Neutrophil (primary cell): ENCODE measurements at regions not wholly inside any gene's neighbourhood (a gene's known extent, or its start where the extent isn't known, plus 50 kb on each side); places are given as distances from the start of the nearest gene placed in this dataset.

ENCODE experiments used
- H3K27ac ChIP-seq: fragments of 200-600 bp; sonication (generic); 2 replicates; pipeline ENCODE4 v1.5.1; 2016; ENCODE audit warnings: mild to moderate bottlenecking, moderate library complexity
- H3K27me3 ChIP-seq: fragments of 200-600 bp; sonication (generic); 2 replicates; pipeline ENCODE4 v1.6.0; 2016; ENCODE audit warnings: mild to moderate bottlenecking
- H3K36me3 ChIP-seq: fragments of 200-600 bp; sonication (generic); 2 replicates; pipeline ENCODE4 v1.5.1; 2017
- H3K4me1 ChIP-seq, 2 experiments: fragments of 200-600 bp in 1 of 2; sonication (generic) in 1 of 2; 1 replicate in 1 of 2; 2 replicates in 1 of 2; pipeline versions ENCODE4 v1.5.1 to v1.6.1; 2013 to 2016; ENCODE audit warnings: low read depth in 1 of 2, low read length in 1 of 2, mild to moderate bottlenecking in 1 of 2, moderate library complexity in 1 of 2; ENCODE audit not compliant: control insufficient read depth in 1 of 2, insufficient read depth in 1 of 2
- H3K4me3 ChIP-seq, 2 experiments: fragments of 200-600 bp in 1 of 2; sonication (generic) in 1 of 2; 1 replicate in 1 of 2; 2 replicates in 1 of 2; pipeline ENCODE4 v1.5.1; 2013 to 2016; ENCODE audit warnings: low read depth in 1 of 2, low read length in 1 of 2, mild to moderate bottlenecking in 1 of 2, moderate library complexity in 1 of 2
- H3K9me3 ChIP-seq: fragments of 200-600 bp; sonication (generic); 2 replicates; pipeline ENCODE4 v1.5.1; 2016
- TF ChIP-seq, protein P1 (sequence below): fragments of 200-600 bp; sonication (generic); IDR thresholded peaks from 2 replicates; pipeline ENCODE4 v1.5.1; 2016; ENCODE audit warnings: antibody characterized with exemption

DNA sequence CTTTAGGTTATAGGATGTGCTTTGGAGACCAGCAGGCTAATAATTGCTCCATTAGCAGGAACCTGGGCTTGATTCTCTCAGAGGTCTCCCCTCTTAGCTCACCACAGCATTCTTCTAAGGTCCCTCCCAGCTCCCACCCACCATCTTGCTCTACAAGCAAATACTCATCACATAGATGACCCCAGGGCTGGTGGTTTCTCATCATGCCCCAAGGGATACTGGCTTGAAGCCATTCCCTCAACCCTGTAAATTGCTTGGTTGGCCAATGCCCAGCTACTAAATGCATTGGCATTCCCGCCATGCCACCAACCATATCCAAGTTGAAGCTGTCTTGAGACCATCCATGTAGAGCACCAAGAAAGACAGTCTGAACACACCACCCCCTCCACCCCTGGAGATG is 130.2 kb upstream of the NCAM1 start:
- Histone ChIP-seq H3K4me3 (no peak overlapping the region), H3K27me3 (no peaks in the 10 kb centered on the region), H3K4me1 (no peaks in the 10 kb centered on the region), H3K36me3 (no peaks in the 10 kb centered on the region), H3K9me3 (no peaks in the 10 kb centered on the region), H3K27ac (no peak overlapping the region)
- TF ChIP-seq, protein P1, sequence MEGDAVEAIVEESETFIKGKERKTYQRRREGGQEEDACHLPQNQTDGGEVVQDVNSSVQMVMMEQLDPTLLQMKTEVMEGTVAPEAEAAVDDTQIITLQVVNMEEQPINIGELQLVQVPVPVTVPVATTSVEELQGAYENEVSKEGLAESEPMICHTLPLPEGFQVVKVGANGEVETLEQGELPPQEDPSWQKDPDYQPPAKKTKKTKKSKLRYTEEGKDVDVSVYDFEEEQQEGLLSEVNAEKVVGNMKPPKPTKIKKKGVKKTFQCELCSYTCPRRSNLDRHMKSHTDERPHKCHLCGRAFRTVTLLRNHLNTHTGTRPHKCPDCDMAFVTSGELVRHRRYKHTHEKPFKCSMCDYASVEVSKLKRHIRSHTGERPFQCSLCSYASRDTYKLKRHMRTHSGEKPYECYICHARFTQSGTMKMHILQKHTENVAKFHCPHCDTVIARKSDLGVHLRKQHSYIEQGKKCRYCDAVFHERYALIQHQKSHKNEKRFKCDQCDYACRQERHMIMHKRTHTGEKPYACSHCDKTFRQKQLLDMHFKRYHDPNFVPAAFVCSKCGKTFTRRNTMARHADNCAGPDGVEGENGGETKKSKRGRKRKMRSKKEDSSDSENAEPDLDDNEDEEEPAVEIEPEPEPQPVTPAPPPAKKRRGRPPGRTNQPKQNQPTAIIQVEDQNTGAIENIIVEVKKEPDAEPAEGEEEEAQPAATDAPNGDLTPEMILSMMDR: no peak

DNA sequence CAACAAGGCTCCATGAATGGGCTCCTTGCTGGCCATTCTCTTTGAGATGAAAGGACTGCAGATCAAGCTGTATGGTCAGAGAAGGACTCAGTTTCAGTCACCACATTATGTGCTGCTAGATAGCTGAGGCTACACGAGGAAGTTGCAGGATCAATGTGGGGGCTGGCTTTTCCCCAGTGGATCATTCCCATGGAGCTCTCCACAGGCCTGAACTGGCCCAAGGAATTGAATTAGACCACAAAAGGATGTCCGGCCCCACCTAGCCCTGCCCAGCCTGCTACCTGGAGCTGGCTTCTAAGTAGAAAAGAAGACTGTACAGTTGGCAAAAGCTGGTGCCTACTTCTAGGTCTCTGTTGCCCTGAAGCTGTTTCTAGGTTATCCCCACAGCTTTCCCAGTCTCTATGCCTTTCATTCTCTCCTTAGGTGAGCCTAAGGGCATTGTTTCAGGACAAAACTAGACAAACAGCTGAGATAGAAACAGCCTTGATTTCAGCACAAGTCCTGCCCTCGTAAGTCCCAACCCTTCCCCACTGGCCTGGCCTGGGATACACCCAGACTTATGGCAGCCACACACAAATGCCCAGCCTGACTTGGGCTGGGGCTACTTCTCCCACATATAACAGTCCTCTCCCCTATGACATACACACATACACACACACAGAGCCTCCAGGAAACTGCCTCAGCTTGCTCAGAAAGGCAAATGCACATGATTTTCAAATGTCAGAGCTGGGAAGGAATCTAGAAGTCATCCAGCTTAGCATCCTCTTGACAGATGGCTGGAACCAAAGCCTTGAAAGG is 129.1 kb upstream of the NCAM1 start:
- Histone ChIP-seq H3K36me3 (no peaks in the 10 kb centered on the region), H3K4me3 (no peak overlapping the region), H3K9me3 (no peaks in the 10 kb centered on the region), H3K27ac (no peak overlapping the region), H3K27me3 (no peaks in the 10 kb centered on the region), H3K4me1 (no peaks in the 10 kb centered on the region)
- TF ChIP-seq, protein P1: no peak

DNA sequence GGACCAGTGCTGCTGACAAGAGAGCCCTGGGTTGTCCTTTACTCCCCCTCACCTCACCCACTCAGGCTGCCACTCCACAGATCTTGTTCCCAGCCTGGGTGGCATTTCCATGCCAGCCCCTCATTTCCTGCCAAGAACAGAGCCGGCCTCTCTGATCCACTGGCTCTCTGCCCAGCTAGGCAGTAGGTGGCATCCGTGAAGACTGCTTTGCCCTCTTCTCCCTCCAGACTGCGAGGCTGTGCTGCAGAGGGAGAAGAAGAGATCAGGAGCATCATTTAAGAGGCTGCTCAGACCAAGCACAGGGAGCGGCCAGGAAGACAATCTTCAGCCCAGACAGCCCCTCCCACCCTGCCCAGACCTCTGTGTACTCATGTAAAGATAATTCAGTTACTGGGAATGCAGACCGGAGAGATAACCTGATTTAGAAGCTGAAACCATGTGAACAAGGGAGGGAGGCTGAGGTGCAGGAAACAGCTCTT is 126.9 kb upstream of the NCAM1 start:
- H3K27ac ChIP-seq: no peak overlapping the region
- H3K9me3 ChIP-seq: no peaks in the 10 kb centered on the region
- H3K4me3 ChIP-seq: no peak overlapping the region
- TF ChIP-seq, protein P1: no peak
- H3K27me3 ChIP-seq: no peaks in the 10 kb centered on the region
- H3K4me1 ChIP-seq: no peaks in the 10 kb centered on the region
- H3K36me3 ChIP-seq: no peaks in the 10 kb centered on the region

DNA sequence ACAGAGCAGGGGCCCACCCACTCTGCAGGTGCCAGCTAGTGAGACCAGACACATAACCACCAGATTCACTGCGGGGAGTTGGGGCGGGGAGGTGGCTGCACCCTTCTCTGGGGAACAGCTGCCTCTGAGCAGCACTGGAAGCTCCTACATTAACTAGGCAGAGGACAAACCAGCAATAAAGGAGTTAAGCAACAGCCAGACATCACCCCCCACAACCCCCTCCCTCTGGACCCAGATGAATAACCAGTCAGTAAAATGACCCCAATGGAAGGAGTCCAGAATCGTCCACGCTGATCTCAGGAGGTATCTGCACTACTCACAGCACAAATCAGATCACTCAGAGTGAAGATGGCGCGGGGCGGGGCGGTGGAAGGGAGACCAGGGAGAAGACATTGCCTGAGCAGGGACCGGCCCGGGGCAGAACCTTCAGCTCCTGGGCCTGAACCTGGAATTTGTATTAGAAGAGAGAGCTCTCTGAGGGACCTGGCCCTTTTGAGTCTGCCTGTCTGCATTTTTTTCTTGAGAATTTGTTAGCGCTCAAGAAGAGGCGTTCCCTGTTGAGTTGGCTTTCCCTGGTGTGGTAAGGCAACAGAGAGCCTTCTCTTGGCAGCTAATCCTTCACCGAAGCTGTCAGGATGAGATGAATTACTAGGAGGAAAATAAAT is 125.5 kb upstream of the NCAM1 start:
- TF ChIP-seq, protein P1: no peak
- H3K27ac ChIP-seq: no peak overlapping the region
- H3K27me3 ChIP-seq: no peaks in the 10 kb centered on the region
- no peaks in the 10 kb centered on the region for H3K9me3 ChIP-seq
- H3K4me1 ChIP-seq: no peaks in the 10 kb centered on the region
- no peaks in the 10 kb centered on the region for H3K36me3 ChIP-seq
- H3K4me3 ChIP-seq: no peak overlapping the region

DNA sequence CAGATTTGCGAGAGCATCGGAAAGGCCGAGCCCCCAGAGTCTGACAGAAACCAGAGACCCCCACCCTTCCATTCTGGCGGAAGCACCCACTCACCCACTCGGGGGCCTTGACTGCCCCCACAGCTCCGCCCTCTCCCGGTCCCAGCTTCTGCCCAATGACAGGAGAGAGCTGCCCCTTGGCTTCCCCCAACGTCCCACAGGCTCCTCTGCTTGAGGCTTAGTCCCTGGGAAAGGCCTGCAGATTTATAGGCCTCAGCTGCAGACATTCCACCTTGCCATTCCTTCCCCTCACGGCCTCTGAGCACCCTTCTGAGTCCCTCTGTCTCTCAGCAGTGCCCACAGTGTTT is 125.0 kb upstream of the NCAM1 start:
- H3K36me3 ChIP-seq: no peaks in the 10 kb centered on the region
- H3K27me3 ChIP-seq: no peaks in the 10 kb centered on the region
- TF ChIP-seq, protein P1: no peak
- no peak overlapping the region for H3K4me3 ChIP-seq
- no peaks in the 10 kb centered on the region for H3K9me3 ChIP-seq
- H3K27ac ChIP-seq: no peak overlapping the region
- H3K4me1 ChIP-seq: no peaks in the 10 kb centered on the region
